Fibroblast of lung (primary cell): ENCODE measurements at regions not wholly inside any gene's neighbourhood (a gene's known extent, or its start where the extent isn't known, plus 50 kb on each side); places are given as distances from the start of the nearest gene placed in this dataset.

Experiments used
- EZH2 ChIP-seq: IDR thresholded peaks from 2 replicates; pipeline ENCODE4 v1.5.1; 2012; ENCODE audit warnings: low read length, control low read depth, mild to moderate bottlenecking; ENCODE audit errors: missing control alignments
- TF ChIP-seq, protein P1 (sequence below), 2 donors: IDR thresholded peaks in 1 of 2; conservative IDR thresholded peaks in 1 of 2; 1 replicate in 1 of 2; 2 replicates in 1 of 2; pipeline ENCODE4 v1.5.1; 2011 to 2012; ENCODE audit warnings: low read length in 2 of 2, control low read depth in 1 of 2, inconsistent platforms in 1 of 2, low read depth in 1 of 2, mild to moderate bottlenecking in 1 of 2

- TF ChIP-seq, protein P1, sequence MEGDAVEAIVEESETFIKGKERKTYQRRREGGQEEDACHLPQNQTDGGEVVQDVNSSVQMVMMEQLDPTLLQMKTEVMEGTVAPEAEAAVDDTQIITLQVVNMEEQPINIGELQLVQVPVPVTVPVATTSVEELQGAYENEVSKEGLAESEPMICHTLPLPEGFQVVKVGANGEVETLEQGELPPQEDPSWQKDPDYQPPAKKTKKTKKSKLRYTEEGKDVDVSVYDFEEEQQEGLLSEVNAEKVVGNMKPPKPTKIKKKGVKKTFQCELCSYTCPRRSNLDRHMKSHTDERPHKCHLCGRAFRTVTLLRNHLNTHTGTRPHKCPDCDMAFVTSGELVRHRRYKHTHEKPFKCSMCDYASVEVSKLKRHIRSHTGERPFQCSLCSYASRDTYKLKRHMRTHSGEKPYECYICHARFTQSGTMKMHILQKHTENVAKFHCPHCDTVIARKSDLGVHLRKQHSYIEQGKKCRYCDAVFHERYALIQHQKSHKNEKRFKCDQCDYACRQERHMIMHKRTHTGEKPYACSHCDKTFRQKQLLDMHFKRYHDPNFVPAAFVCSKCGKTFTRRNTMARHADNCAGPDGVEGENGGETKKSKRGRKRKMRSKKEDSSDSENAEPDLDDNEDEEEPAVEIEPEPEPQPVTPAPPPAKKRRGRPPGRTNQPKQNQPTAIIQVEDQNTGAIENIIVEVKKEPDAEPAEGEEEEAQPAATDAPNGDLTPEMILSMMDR (conservative IDR thresholded peaks at IDR 0.05 in 1 of 2, IDR thresholded peaks at IDR 0.05 in 1 of 2; ENCODE audit: low read depth in 1 of 2, low read length in 2 of 2) = no peak
- no peak for TF ChIP-seq EZH2
Observed at GRCh38 chr17:68682903-68683302, 81.7 kb upstream of the FAM20A start.
